Kasumi-1 (cell line): ENCODE measurements at regions not wholly inside any gene's neighbourhood (a gene's known extent, or its start where the extent isn't known, plus 50 kb on each side); places are given as distances from the start of the nearest gene placed in this dataset.

Experiments
- DNase-seq, 2 experiments: peaks; one replicate each; lab custom pipeline; 2025; lab: John Stamatoyannopoulos, UW

DNA sequence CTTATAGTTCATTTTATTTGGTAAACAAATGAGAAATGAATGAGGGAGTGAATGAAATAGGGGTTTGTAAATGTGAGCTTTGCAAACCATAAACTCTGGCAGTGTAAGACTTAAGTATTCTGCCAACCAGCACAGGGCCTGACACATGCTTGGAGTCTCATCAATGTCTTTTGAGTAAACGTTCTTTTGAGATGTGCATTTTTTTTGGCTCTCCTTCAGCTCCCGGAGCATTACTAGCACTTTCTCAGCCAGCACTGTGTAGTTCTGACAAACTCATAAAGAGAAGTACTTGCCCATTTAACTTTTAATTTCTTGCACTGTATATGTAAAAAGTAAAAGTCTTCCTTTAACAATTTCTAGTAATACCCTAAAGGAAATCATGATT lies 245.3 kb downstream of the HS3ST1 start:
- DNase-seq, result no peak

DNA sequence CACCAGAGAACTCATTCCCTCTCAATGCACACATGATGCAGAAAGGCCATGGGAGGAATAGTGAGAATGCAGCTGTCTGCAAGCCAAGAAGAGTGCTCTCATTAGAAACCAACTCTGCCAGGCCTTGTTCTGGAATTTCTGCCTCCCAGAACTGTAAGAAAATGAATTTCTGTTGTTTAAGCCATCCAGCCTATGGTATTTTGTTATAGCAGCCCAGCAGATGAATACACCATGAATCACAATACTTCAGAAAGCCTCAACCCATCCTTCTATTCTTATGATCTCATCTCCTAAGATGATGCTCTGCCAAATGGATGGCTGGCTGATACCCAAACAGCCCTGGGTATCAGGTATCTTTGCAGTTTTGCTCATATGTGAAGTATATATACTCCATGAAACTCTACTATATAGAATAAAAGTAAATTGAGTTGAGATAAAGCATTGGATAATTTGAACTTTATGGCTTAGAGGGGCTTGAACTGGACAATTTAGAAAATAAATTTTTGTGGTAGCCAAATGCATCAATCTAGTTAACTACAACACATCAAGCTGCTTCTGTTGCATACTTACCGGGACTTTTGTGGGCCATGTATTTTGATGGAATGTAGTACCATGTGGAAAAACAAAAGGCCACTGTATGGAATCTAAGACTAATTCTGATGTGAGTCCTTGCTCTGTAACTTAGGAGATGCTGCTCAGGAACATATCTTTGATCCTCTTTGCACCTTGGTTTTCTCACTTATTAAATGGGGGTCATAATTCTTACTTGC lies 245.9 kb downstream of the HS3ST1 start:
- no peak for DNase-seq

DNA sequence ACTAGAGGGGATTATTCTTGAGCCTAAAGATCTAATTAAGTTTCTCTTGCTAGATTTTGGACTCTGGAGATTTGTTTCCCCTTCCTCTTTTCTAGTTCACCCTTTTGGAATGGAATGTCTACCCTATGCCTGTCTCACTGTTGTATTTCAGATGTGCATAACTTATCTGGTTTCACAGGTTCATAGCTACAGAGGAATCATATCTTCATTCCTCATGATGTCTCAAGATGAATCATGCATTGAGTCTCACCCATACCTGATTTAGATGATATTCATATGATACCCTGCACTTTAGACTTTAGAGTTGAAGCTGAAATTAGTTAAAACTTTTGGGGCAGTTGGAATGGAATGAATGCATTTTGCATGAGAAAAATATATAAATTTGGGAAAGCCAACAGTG lies 246.7 kb downstream of the HS3ST1 start:
- no peak for DNase-seq

DNA sequence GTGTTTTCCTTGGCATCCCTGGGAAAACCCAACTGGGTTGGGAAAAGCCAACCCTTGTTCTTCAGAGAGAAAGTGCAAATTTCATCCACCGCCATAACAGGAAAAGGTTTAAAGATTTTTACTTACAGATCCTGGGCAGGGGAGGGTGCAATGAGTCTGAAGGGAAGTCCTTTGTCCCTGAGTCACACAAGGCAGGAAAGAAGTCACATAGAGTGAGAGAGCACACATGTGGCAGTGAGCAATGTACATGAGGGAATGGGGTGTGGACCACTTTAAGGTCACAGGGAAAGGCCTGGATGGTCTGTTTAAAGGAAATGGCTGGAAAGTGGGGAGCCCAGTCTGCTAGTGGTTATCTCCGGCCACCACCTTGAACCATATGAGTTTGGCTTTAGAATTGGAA lies 248.9 kb downstream of the HS3ST1 start:
- DNase-seq, result no peak

DNA sequence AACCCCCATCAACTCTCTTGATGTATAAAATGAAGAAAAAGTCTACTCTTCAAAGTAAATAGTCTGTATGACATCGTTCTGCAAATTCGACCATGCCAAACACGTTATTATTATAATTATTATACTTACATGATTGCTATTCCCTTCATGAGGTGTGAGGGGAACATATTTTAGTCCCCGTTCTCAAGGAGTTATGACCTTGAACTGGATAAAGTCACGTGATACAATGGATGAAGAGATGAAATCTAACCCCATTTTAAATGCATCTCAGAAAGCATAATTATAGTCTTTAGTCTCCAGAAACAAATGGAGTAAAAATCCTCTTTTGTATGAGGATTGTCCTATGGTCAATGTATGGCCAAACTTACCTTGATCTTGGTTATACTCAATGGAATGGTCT lies 250.3 kb downstream of the HS3ST1 start:
- no peak for DNase-seq

DNA sequence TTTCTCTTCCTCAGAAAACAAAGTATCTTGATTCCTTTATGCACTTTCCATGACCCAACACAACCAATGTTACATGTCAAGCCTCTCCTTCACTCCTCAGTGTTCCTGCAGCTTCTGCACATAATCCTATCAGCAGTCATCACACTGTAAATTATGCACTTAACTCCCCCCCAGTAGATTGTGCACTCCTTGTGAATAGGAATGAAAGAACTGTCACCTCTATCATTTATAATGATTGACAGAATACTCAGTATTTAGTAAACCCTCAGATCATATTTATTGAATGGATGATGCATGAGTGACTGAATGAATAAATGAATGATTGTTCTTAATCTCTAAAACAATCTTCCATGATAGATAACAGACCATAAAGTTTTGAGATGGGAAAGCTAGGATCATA lies 253.3 kb downstream of the HS3ST1 start:
- no peak for DNase-seq

DNA sequence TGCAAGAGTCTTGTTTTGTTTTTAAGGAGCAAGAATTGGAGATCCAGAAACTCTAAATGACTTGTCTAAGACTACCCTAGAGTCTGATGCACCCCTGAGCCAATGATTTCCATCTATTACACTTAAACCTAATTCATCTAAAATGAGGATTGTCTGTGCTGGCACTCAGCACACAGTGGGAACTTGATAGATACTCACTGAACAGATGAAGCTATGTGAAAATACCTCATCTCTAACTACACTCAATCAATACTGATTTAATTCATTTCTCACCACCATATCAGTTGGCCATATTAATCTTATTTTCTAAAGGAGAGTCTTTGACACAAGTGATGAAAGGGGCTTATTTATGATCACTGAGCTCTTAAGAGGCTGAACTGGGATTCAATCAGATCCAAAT lies 262.1 kb downstream of the HS3ST1 start:
- DNase-seq, result no peak

DNA sequence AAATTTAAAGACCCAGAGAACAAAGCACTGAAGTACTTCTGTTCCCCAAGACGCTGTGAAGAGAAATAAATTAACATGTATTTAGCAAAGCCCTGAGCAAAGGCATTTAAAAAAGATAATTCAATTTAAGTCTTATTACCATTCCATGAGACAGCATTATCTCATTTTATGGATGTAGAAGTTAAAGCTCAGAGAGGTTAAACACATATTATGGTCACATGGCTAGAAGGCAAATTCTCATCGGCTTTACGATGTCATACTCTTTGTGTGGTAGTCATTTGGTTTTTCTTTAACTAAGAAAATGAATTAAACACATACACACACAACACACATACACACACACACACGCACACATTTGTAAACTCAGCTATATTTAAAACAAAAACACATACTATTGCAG lies 262.7 kb downstream of the HS3ST1 start:
- no peak for DNase-seq

DNA sequence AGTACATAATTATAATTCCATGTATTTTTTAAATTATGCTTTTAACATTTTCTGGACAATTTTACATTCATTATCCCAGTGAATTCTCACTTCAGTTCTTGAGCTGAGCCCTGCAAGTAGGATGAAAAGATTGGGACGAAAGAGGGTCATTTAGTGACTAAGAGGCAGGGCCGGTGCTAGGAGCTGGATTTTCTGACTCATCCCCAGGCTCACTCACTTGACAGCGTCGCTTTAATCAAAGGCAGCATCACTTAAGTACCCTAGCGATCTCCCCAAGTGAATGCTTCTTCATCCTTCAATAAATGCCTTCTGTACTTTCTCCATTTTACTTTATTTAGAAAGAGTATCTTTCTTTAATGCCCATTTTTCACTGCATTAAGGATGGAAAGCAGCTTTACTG lies 263.6 kb downstream of the HS3ST1 start:
- DNase-seq, result no peak

DNA sequence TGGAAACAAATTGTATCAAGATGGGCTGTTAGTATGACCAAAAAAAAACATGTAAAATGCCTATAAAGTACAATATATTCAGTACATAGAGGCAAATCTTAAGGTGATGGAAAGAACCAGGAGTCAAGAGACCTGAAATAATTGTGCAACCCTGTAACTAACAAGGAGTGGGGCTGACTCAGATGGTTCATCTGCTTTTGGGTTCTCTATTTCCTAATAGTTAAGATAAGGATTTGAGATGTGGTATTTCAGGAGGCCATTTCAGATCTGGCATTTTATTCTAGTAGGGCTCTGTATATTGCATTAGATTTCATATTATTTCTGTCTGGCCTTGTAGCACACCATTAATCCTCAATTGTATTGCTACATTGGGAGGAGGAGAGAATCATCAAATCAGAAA lies 268.4 kb downstream of the HS3ST1 start:
- no peak for DNase-seq

DNA sequence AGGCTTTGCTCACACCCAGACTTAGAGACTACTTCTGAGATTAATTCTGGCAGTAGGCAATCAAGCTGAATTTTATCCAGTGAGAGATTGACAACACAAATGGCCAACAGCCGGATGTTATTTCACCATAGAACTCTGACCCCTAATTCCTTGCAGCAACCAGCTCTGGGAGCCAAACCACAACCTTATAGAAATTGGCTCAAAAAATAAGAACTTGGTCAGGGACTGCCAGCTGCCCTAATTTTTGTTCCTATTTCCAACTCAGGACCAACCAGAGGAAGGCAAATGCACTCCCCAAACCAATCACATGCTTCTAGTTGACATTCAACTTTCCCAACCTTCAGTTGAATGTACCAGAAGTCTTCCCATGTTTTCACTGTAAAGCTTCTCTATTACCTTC lies 269.7 kb downstream of the HS3ST1 start:
- no peak for DNase-seq

DNA sequence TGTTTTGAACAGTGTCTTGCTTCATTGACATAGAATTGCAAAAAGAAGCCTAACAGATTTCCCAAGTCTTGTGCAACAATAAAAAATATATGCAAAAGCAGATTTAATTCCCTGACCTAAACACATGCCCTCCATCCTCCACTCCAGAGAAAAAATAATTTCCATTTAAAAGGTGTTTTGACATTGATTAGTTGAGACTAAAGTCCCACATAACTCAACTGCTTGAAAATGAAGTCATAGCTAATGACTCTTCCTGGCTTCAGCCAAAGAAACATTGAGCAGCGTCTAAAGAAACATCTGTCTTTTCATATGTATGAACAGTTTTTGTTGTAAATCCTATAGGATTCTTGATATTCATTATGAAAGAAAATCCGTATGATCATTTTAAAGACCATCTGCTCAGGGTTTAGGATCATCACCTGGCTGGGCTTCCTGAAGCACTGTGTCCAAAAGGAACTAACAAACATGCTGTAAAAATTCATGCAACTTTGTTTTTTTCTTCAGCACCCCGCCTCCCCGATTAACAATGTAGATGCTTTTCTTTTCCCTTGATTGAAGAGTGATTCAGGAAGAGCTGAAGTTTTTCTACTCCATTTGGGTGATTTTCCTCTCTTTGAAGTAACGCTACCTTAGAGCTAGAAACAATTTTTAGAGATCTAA lies 273.4 kb downstream of the HS3ST1 start:
- DNase-seq, result no peak

DNA sequence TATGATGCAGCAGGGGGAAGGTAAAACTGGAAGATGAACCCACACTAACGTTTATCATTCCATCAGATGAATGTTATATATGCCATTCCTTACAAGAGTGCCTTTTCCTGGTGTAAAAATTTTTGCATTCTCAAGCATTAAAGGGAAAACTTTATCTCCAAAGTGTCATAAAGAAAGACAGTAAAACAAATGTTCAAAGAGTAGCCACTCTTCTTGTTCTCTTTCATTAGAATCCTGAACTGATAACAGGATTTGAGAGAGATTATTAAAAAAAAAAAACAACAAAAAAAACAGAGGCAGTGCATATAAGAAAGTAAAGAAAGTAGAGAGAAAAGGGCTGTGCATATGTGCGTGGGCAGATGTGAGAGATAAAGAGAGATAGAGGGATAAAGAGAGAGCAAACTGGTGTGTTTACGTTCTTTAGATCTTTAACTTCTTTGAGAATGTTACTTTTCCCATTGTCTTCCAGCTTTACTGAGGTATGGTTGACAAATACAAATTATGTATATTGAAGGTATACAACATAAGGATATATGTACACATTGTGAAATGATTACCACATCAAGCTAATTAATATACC lies 275.4 kb downstream of the HS3ST1 start:
- no peak for DNase-seq

DNA sequence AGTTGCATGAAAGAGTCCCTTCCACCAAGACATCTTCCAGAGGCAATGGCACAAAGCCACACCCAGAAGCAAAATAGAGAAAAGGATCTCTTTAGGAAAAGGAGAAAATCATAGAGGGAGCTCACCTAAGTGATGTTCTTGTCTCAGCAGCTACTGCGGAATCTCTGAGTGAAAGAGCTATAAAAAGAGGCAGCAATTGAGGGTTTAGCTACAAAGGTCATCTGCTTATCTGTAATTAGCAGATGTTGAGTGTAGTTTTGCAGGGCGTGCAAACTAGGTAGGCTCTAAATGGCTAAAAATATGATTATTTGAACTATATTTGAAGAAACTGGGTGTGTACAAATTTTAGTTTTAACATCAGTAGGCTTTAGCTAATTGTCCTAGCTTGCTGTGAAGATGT lies 276.0 kb downstream of the HS3ST1 start:
- no peak for DNase-seq

DNA sequence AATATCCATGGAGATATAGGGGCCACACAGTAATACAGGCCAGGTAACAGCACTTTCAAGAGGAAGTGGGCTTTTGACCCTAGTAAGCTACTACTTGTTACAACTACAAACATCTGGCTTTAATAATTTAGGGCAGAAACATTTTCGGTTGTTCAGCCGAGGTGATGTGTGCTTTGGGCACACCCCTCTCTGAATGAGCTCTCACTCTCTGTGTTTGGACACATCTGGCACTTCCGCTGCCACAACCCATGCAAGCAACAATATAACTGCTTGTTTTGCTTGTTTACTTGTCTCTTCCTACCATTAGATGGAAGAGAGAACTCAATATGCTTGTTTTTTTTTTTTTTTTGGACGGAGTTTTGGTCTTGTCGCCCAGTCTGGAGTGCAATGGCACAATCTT lies 277.2 kb downstream of the HS3ST1 start:
- no peak for DNase-seq

DNA sequence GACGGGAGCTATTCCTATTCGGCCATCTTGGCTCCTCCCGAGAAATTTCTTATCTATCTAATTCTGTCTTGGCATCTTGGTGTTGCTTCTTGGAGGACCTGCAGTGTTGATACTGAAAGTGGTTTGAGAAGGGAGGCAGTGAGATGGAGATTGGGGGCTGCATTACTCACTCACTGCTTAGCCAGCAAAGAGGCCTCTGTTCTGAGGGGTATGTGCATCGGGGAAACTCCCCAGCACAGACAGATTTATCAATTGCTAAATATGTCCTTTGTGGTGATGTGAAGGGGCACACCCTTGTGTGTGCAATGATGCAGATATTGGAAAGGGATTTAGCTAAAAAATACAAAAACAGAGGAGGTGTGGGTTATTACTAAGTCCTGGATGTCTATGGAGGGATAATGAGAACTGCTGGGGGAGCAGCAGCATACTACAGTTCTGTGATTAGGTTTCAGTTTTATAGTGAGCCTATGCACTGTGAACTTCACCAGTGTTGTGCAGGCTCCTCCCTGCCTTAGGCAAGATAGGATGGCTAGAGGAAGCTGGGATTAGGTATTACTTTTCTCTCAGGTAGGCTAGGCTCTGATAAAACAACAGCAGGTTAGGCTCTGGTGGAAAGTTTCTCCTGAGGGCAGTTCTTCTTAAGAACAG lies 279.0 kb downstream of the HS3ST1 start:
- DNase-seq, result no peak

DNA sequence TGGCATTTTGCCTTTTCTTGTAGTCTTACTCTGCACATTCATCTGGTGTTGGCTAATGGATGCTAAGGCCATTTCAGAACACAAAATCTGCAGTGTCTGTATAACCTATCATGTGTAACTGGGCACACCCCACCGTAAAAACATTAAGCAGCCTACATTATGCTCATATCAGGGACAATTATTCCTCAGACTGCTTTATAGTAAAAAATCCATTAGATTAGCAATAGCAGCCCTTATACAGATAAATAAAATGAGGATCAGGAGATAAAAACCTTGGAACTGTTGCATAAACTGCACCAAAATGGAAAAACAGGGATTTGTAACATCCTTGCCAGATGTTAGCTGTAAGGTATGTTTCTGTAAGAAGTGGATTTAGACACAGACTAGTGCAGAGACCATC lies 288.8 kb downstream of the HS3ST1 start:
- DNase-seq, result no peak

DNA sequence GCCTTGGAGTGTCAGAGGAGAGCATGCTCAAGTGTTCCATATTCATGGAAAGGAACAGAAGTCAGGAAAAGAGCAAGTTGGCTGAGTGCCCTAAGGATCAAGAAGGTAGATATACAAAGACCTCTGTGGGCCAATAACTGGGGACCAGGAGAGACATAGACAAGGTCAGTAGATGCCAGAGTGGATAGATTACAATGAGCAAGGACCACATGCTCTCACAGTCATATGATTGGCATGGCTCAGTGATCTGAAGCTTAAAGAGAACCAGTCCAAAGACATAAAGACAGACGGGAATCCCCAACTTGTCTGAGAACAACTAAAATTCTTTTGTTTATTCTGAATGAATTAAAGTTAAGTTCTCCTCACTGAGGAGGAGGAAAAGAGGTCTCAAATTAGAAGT lies 289.7 kb downstream of the HS3ST1 start:
- DNase-seq, result no peak

DNA sequence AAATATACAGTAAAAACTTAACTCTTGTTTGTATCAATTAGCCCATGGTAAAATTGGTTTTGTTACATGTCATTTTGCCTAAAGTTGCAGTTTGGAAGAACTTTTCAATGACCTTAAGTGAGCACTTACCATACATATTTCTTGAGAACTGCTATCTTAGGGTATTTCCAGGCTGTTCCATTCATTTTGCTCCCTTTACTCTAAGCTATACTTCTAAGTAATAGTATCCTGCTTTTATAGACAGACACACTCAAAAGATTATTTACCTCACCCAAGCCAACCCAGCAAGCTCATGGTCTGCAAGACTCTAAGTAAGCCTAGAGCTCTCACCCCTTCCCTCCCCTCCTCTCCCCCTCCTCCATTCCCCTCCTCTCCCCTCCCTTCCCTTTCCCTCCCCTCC lies 294.0 kb downstream of the HS3ST1 start:
- no peak for DNase-seq

DNA sequence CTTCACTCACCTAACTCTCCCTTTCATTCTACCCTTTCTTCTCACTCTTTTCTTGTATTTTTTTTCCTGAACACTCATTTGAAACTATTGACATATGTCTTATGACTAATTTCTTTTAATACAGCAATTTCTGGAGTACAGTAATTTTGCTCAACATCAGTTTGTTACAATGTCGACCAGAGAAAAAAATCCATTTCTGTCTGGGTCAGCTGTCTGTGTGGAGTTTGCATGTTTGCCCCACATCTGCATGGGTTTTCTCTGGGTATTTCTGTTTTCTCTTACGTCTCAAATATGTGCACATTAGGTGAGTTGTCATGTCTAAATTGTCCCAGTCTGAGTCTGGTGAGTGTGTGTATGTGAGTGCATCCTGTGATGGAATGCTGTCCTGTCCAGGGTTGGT lies 294.8 kb downstream of the HS3ST1 start:
- DNase-seq, result no peak

DNA sequence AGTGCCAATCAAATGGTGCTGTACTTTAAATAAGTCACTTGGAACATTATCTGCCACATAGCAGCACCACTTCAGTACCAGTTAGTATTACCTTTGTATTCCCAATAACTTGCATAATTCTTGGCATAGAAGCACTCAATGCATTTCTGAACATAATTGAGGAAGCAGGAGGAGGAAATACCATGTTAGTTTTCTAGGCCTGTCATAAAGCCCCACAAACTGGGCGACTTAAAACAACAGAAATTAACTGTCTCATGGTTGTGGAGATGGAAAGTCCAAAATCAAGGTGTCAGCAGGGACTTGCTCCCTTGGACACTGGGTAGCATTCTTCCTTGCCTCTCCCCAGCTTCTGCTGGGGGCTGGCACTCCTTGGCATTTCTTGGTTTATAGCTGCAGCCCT lies 296.2 kb downstream of the HS3ST1 start:
- DNase-seq, result no peak

DNA sequence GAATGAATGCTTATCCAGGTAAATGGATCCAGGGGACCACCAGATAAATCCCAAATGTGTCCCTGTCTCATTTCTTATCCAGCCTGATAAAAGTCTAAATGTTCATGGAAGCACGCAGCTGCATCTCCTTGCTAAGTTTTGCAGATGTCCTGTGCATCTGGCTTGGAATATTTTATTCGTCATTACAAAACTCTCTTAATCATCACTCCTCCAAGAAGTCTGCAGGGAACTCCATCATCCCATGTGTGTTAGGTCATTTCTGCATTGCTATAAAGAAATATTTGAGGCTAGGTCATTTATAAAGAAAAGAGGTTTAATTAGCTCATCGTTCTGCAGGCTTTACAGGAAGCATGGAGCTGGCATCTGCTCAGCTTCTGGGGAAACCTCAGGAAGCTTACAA lies 297.2 kb downstream of the HS3ST1 start:
- no peak for DNase-seq
